Right kidney (tissue), 1 donor: ENCODE measurements at regions not wholly inside any gene's neighbourhood (a gene's known extent, or its start where the extent isn't known, plus 50 kb on each side); places are given as distances from the start of the nearest gene placed in this dataset.

ENCODE experiments used
- DNase-seq: peaks from one replicate; pipeline ENCODE4 v3.0.0-alpha.2; 2016

DNA sequence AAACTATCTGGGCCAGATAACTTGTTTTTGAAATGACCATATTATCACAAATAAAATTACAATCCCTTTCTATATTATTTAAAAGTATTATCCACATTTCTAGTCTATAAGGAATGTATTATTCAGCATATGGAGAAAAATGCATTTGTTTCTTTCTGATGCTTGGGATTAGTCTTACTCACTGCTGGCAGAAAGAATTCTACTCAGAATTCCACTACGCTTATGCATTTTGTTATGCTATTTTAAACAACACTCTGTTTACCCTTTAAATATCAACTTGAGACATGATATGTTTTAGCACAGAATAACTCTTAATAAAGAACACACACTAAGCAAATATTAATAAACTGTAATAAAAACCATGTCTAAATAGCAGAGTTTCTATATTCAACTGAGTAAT lies 77.6 kb upstream of the ANO3 start:
- no peak for DNase-seq

DNA sequence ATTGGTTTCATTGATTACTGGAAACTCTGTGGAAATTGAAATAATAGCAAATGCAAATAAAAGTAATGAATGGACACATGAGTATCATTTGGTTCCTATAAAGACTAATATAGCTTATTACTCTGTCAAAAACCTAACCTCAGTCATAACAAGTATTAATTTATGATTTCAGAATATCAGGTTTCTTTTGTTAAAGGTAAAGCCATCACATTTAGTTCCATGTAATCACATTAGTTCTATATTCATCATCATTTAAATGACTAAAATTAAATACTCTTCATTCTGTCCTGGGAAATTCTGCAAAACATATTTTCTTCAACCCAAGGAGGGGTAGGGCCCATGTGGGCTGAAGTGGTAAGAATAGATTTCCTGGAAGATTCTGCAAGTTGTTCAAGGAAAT lies 68.2 kb upstream of the ANO3 start:
- no peak for DNase-seq

- DNase-seq = no peak
Observed at GRCh38 chr11:26264266-26264665, 67.7 kb upstream of the ANO3 start.

DNA sequence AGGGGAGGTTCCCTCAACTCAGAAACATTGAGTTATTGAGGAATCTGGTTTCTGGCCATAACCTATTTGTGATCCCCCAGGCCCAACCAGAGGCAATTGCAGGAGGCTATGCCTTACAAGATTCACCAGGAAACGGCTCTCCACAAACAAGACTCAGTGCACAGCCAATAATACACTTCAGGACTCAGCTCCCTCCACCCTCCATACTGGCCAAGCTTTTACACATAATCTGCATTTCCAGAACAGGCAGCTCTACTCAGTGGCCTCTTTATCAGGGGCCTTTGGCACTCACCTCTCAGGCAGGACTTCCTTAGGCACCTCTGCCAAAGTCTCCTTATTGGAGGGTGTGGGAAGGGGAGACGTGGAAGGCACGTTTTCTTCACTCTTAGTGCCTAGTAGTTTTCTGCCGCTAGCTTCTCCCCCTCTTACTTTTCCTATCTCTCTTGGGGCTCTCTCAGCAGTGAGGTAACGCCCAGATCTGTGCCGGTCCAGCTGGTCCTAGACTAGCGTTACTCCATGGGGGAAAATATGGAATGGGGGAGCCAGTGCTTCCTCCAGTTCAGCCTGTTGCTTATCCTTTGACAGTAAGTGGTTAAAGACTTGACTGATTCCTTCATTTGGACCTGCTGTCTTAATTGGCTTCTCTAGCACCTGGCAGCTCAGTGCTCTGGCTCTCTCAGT lies 62.8 kb upstream of the ANO3 start:
- DNase-seq = no peak

DNA sequence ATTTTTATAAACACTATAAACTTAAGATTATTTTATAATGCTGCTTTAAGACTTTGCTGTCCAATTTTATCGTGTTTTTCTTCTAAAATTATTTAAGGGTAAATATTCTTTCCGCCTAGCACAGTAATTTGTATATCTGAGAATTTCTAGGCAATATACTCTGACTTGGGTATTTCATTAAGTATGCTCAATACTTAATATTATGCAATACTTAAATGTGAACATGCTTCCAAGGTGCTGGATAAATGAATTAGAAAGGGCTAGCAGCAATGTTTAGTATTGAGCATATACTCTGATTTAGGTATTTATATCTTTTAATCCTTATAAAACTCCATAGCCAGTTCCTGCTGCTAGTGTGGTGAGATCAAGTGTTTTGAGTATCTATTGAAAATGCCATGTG lies 60.3 kb upstream of the ANO3 start:
- DNase-seq = no peak

DNA sequence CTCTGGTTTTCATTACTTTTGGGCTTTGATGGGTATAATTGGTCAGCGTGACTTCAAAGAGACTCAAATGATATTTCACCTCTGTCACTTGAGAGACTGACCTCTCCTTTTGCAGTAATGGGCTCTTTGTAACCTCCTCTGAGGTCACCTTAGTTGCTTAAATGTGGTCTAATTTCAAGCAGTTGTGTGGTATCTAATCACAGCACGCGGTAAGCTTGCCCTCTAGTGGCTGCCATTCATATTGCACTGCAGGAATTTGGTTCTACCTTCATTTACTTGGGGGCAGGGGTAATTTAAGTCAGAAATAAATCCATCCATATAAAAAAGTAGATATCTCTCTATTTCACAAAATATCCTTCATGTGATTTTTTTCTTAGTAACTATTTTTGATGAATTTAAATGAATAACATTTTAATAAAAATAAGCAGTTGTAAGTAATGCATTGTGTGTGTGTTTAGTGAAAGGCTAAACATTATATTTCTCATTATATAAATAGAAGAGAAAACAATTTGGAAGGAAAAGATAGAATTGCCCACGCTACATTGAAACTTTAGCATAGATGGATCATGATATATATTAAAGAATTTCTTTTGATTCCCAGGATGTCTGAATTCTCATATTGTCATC lies 55.0 kb upstream of the ANO3 start:
- DNase-seq = peak; percentile 23

- no peak for DNase-seq
Observed at GRCh38 chr11:26278354-26278753, 53.6 kb upstream of the ANO3 start.
